ENCODE measurements at regions not wholly inside any gene's neighbourhood (a gene's known extent, or its start where the extent isn't known, plus 50 kb on each side); places are given as distances from the start of the nearest gene placed in this dataset.
"Not testable (repeated sequence)": the region's sequence is repeated elsewhere in the genome, so short reads cannot be mapped to it uniquely, and the experiment has no call there.

DNA sequence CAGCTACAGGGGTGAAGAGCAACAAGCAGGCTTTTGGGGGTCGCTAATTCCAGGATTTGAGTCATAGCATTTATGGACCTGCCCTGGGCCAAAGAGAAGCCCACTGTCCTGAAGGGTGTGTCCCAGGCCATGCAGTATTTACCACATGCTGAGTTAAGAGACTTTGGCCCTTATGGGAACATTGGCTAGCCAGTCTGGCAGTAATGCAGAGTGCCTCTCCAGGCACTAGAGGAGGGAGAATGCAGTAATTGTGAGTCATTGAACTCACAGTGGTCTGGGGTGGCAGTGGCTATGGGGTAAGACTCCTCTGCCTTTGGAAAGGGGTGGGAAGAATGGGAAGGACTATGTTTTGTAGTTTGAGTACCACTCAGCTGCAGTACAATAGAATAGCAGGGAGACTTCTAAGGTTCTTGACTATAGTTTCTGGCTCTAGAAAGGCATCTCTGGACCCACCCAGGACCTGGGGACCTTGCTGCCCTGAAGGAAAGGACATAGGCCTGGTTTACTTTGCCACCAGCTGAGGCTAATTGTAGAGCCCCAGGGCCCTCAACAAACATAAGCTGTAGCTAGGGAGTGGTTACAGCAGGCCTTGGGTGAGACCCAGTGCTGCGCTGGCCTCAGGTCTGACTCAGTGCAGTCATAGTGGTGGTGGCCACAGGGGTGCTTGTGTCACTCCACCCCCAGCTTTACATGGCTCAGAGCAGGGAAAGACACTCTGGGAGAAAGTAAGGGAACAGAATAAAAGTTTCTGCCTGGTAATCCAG is 520.9 kb downstream of the HTR1B start:
- H3K4me3 ChIP-seq (ENCODE audit: control insufficient read depth, low read depth, low read length), result no peak overlapping the region
- TF ChIP-seq, protein P1, sequence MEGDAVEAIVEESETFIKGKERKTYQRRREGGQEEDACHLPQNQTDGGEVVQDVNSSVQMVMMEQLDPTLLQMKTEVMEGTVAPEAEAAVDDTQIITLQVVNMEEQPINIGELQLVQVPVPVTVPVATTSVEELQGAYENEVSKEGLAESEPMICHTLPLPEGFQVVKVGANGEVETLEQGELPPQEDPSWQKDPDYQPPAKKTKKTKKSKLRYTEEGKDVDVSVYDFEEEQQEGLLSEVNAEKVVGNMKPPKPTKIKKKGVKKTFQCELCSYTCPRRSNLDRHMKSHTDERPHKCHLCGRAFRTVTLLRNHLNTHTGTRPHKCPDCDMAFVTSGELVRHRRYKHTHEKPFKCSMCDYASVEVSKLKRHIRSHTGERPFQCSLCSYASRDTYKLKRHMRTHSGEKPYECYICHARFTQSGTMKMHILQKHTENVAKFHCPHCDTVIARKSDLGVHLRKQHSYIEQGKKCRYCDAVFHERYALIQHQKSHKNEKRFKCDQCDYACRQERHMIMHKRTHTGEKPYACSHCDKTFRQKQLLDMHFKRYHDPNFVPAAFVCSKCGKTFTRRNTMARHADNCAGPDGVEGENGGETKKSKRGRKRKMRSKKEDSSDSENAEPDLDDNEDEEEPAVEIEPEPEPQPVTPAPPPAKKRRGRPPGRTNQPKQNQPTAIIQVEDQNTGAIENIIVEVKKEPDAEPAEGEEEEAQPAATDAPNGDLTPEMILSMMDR (conservative IDR thresholded peaks at IDR 0.05; ENCODE audit: control insufficient read depth, insufficient read depth, low read depth, low read length), result no peak
- no peak for DNase-seq (ENCODE audit: low read depth)

- H3K4me3 ChIP-seq (ENCODE audit: control insufficient read depth, low read depth, low read length), result no peak overlapping the region
- peak; percentile 6 for DNase-seq (ENCODE audit: low read depth)
- TF ChIP-seq, protein P1 (conservative IDR thresholded peaks at IDR 0.05; ENCODE audit: control insufficient read depth, insufficient read depth, low read depth, low read length), result no peak
Measured at GRCh38 chr6:76940191-76940590, 523.1 kb downstream of the HTR1B start.

GRCh38 chr6:76914737-76915136 is 548.6 kb downstream of the HTR1B start:
- DNase-seq (ENCODE audit: low read depth), result no peak
- TF ChIP-seq, protein P1 (conservative IDR thresholded peaks at IDR 0.05; ENCODE audit: control insufficient read depth, insufficient read depth, low read depth, low read length), result no peak
- H3K4me3 ChIP-seq (ENCODE audit: control insufficient read depth, low read depth, low read length), result no peak overlapping the region

GRCh38 chr6:76905541-76905940 is 557.8 kb downstream of the HTR1B start:
- DNase-seq (ENCODE audit: low read depth); H3K4me3 ChIP-seq (ENCODE audit: control insufficient read depth, low read depth, low read length): not testable (repeated sequence)

GRCh38 chr6:76892542-76892941 is 570.7 kb downstream of the HTR1B start:
- TF ChIP-seq, protein P1 (conservative IDR thresholded peaks at IDR 0.05; ENCODE audit: control insufficient read depth, insufficient read depth, low read depth, low read length), result no peak
- H3K4me3 ChIP-seq (ENCODE audit: control insufficient read depth, low read depth, low read length), result no peak overlapping the region
- DNase-seq (ENCODE audit: low read depth), result no peak

GRCh38 chr6:76888351-76888750 is 574.9 kb downstream of the HTR1B start:
- no peak for DNase-seq (ENCODE audit: low read depth)

GRCh38 chr6:76886900-76887299 is 576.4 kb downstream of the HTR1B start:
- TF ChIP-seq, protein P1 (conservative IDR thresholded peaks at IDR 0.05; ENCODE audit: control insufficient read depth, insufficient read depth, low read depth, low read length), result no peak
- H3K4me3 ChIP-seq (ENCODE audit: control insufficient read depth, low read depth, low read length), result no peak overlapping the region
- DNase-seq (ENCODE audit: low read depth), result no peak

More at GRCh38 chr6:76888351-76888750, 574.9 kb downstream of the HTR1B start:
- TF ChIP-seq, protein P1 (conservative IDR thresholded peaks at IDR 0.05; ENCODE audit: control insufficient read depth, insufficient read depth, low read depth, low read length), result no peak
- no peak overlapping the region for H3K4me3 ChIP-seq (ENCODE audit: control insufficient read depth, low read depth, low read length)
